Adrenal gland (tissue), 9 donors: ENCODE measurements at regions not wholly inside any gene's neighbourhood (a gene's known extent, or its start where the extent isn't known, plus 50 kb on each side); places are given as distances from the start of the nearest gene placed in this dataset.

Experiments used
- DNase-seq, 7 donors: peaks; one replicate each; pipeline ENCODE4 v3.0.0-alpha.2; 2019 to 2020
- H3K27ac ChIP-seq, 5 donors: fragments of 200-600 bp; sonication (generic) in 4 of 5; 1 replicate in 3 of 5; 2 replicates in 2 of 5; pipeline versions ENCODE4 v1.5.1 to v1.8.0; 2016 to 2020; ENCODE audit warnings: mild to moderate bottlenecking in 1 of 5
- H3K27me3 ChIP-seq: fragments of 200-600 bp; 2 replicates; pipeline ENCODE4 v1.8.0; 2021
- H3K36me3 ChIP-seq, 2 donors: fragments of 200-600 bp; replicated peaks in 1 of 2; 1 replicate in 1 of 2; 2 replicates in 1 of 2; pipeline versions ENCODE4 v1.5.1 to v1.8.0; 2018 to 2022
- H3K4me1 ChIP-seq, 2 donors: fragments of 200-600 bp; replicated peaks in 1 of 2; 1 replicate in 1 of 2; 2 replicates in 1 of 2; pipeline versions ENCODE4 v1.5.1 to v1.8.0; 2018 to 2021
- H3K4me3 ChIP-seq, 4 donors: fragments of 200-600 bp; sonication (generic) in 3 of 4; one replicate each; pipeline ENCODE4 v1.5.1; 2016 to 2018
- H3K9me3 ChIP-seq, 3 donors: fragments of 200-600 bp; sonication (generic) in 1 of 3; replicated peaks in 1 of 3; 1 replicate in 2 of 3; 2 replicates in 1 of 3; pipeline versions ENCODE4 v1.5.1 to v1.8.0; 2016 to 2021
- POLR2A ChIP-seq, 2 donors: fragments of 450-650 bp; IDR thresholded peaks; one replicate each; pipeline ENCODE4 v1.6.1; 2017; ENCODE audit warnings: antibody characterized with exemption in 2 of 2, mild to moderate bottlenecking in 2 of 2, moderate library complexity in 1 of 2
- WGBS, 4 donors: extraction: QIAGEN DNeasy Blood & Tissue Kit in 2 of 4; methylation state at CpG; one replicate each; pipeline versions ENCODE4 v1.1.5 to v1.1.7; 2013 to 2017; 5-methylcytosine and 5-hydroxymethylcytosine counted together
- intact Hi-C, 2 donors: fragments of 100-400 bp; cut with DNase I; formaldehyde crosslinking; loops; one replicate each; pipeline versions ENCODE4 v1.14.1 to v1.15.0; 2022 to 2023
- TF ChIP-seq, protein P1 (sequence below), 6 experiments: fragments of 450-650 bp in 4 of 6; fragments of 200-600 bp in 2 of 6; sonication (generic) in 1 of 6; IDR thresholded peaks; 1 replicate in 5 of 6; 2 replicates in 1 of 6; pipeline versions ENCODE4 v1.5.1 to v1.8.0; 2016 to 2021; ENCODE audit warnings: antibody characterized with exemption in 6 of 6, mild to moderate bottlenecking in 2 of 6, moderate library complexity in 1 of 6
- donor health status: healthy with polysubstance abuse.
- donor health status: Bipolar disorder and iron deficiency.
- donor health status: DM: yes; HTN: yes; CAD: no.
- donor health status: DM: no; HTN: no; CAD: no.
- donor health status: DM: no; HTN: no; CAD: no.

DNA sequence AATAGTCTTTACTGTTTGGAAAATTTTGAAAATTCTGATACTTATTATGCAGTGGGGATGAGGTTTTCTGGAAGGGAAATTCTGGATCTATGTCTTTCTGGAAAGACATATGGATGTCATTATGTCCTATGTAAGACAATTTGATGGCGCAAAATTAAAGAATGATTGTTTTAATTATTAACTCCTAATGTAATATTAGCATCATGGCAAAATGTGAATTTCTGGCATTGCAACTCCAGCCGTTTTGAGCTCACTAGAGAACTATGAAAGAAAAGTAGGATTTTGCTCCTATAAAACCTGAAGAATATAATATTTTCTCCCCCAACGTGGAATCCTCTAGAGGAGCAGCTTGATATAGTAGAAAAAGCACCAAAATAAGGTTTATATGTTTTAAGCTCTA is 243.2 kb downstream of the RFPL4B start:
- DNase-seq = no peak
- WGBS, 4 donors = 67 to 81% (median 69%) methylated on average over 3 of the region's 3 CpGs
- H3K36me3 ChIP-seq = no peaks in the 10 kb centered on the region
- intact Hi-C loops = no loop called here
- no peaks in the 10 kb centered on the region for H3K27me3 ChIP-seq
- no peak overlapping the region for H3K4me3 ChIP-seq
- H3K27ac ChIP-seq = no peak overlapping the region
- no peak for TF ChIP-seq POLR2A (IDR thresholded peaks at IDR 0.05)
- TF ChIP-seq, protein P1, sequence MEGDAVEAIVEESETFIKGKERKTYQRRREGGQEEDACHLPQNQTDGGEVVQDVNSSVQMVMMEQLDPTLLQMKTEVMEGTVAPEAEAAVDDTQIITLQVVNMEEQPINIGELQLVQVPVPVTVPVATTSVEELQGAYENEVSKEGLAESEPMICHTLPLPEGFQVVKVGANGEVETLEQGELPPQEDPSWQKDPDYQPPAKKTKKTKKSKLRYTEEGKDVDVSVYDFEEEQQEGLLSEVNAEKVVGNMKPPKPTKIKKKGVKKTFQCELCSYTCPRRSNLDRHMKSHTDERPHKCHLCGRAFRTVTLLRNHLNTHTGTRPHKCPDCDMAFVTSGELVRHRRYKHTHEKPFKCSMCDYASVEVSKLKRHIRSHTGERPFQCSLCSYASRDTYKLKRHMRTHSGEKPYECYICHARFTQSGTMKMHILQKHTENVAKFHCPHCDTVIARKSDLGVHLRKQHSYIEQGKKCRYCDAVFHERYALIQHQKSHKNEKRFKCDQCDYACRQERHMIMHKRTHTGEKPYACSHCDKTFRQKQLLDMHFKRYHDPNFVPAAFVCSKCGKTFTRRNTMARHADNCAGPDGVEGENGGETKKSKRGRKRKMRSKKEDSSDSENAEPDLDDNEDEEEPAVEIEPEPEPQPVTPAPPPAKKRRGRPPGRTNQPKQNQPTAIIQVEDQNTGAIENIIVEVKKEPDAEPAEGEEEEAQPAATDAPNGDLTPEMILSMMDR (IDR thresholded peaks at IDR 0.05) = no peak
- no peaks in the 10 kb centered on the region for H3K9me3 ChIP-seq
- no peaks in the 10 kb centered on the region for H3K4me1 ChIP-seq

DNA sequence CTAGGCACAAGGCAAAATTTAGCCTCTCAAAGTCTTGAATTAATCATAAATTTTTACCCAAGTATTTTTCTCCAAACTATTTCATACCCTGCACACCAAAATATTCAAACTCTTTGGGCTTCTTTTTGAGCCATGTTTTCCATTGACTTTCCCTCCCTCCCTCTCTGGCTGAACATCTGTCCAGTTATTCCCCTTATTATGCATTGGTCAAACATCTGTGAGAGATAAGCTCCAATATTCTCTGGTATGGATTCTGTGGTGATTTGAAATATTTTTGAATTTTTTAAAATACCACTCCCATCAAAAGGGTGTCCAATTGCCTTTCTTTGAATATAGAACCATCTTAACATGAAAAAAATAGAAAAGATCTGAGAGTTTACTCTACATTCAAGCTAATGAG is 244.2 kb downstream of the RFPL4B start:
- H3K4me3 ChIP-seq = no peak overlapping the region
- no peaks in the 10 kb centered on the region for H3K27me3 ChIP-seq
- DNase-seq = no peak
- H3K4me1 ChIP-seq = no peaks in the 10 kb centered on the region
- no peaks in the 10 kb centered on the region for H3K9me3 ChIP-seq
- TF ChIP-seq, protein P1 (IDR thresholded peaks at IDR 0.05) = no peak
- TF ChIP-seq POLR2A (IDR thresholded peaks at IDR 0.05) = no peak
- H3K36me3 ChIP-seq = no peaks in the 10 kb centered on the region
- no peak overlapping the region for H3K27ac ChIP-seq
- intact Hi-C loops = no loop called here

DNA sequence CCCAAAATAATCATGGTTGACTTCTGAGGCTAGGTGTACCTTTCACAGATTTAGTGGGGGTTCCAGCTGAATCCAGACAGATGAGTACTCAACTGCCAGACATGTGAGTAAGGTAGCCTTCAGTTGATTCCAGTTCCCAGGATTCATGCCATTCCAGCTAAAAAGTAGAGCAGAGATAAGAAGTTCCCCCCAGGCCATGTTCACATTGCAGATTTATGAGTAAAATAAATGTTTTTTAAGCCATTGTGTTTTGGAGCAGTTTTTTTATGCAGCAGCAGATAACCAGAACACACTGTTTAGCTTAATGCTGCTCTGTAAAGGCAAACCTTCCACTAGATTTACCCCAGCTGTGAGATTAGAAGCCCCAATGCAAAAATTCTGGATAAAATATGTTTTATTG is 245.0 kb downstream of the RFPL4B start:
- TF ChIP-seq POLR2A (IDR thresholded peaks at IDR 0.05) = no peak
- TF ChIP-seq, protein P1 (IDR thresholded peaks at IDR 0.05) = no peak
- H3K27me3 ChIP-seq = no peaks in the 10 kb centered on the region
- H3K27ac ChIP-seq = no peak overlapping the region
- no peaks in the 10 kb centered on the region for H3K36me3 ChIP-seq
- intact Hi-C loops = no loop called here
- no peaks in the 10 kb centered on the region for H3K4me1 ChIP-seq
- no peak overlapping the region for H3K4me3 ChIP-seq
- DNase-seq = no peak
- no peaks in the 10 kb centered on the region for H3K9me3 ChIP-seq

DNA sequence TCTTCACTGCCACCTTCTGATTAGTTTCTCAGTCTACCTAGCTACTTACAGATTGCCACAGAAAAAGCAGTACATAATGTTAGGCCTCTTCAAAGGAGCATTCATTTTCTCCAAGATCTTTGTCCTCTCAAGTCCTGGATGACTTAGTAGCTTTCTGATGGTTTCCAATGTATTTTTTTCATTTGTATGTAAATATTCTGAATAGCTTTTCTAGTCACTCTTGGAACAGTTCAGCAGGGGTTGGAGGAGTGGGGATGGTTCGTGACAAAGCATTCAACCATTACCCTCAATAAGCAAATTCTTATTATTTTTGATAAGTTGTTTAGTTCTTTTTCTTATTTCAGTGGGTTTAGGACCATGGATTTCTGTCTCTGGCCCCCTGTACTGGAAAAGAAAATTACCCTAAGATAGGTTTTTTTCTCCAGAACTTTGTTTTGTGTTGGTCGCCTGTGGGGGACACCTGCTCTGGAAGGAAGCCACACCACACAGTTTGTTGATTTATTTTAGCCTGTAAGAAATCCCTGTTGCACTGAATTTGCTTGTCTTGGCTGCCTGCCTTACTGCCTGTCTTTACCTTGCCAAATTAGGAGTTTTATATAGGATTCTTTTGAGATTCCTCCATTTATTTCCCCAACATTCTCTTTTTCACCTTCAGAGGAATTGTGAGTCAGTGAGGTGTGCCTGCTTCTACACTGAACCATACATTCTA is 247.9 kb downstream of the RFPL4B start:
- intact Hi-C loops = no loop called here
- WGBS, 4 donors = 46 to 58% (median 52%) methylated on average over 2 of the region's 2 CpGs
- no peaks in the 10 kb centered on the region for H3K9me3 ChIP-seq
- H3K4me1 ChIP-seq = no peaks in the 10 kb centered on the region
- no peak overlapping the region for H3K27ac ChIP-seq
- no peaks in the 10 kb centered on the region for H3K27me3 ChIP-seq
- no peaks in the 10 kb centered on the region for H3K36me3 ChIP-seq
- DNase-seq = no peak
- no peak overlapping the region for H3K4me3 ChIP-seq
- TF ChIP-seq POLR2A (IDR thresholded peaks at IDR 0.05) = no peak
- TF ChIP-seq, protein P1 (IDR thresholded peaks at IDR 0.05) = no peak
